ENCODE measurements at regions not wholly inside any gene's neighbourhood (a gene's known extent, or its start where the extent isn't known, plus 50 kb on each side); places are given as distances from the start of the nearest gene placed in this dataset.

DNA sequence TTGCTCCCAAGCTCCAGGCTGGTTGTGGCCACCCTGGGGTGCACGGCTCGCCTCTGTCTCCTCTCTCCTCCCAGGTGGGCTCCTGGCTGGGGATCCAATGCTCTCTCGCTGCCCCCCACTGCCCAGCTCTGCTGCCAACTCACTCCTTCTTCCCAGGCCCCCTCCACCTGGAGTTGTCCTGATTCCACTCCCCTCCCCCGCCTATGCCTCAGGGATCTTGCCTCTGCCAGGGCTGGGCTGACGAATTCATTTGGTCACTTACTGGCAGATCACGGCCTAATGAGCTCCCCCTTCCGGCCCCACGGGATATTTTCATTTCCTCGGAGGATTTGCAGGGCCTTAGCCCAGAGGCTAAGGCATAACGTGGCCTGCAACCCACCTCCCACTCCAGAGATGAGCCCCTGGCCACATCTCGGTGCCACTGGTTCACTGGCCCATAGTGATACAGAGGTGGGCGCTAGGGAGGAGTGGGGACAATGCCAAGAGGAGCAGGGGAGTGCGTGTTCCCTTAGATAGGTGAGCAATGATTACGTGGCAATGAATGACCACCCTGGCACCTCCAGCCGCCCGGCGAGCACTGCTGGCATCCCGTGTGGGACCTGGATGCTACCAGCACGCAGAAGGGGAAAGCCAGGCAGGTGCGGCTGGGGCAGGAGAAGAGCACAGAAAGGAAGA lies 344.6 kb upstream of the SHH start:
- DNase-seq (ENCODE audit: low spot score), result peak; percentile 7
- in situ Hi-C loops (cut with HindIII; ENCODE audit: low sequenced_read_pairs), result no loop called here

GRCh38 chr7:156155988-156156733 lies 343.9 kb upstream of the SHH start:
- in situ Hi-C loops (cut with HindIII; ENCODE audit: low sequenced_read_pairs), result no loop called here
- DNase-seq (ENCODE audit: low spot score), result no peak

GRCh38 chr7:156153590-156153989 lies 341.3 kb upstream of the SHH start:
- in situ Hi-C loops (cut with HindIII; ENCODE audit: low sequenced_read_pairs), result no loop called here

GRCh38 chr7:156152390-156152789 lies 340.1 kb upstream of the SHH start:
- in situ Hi-C loops (cut with HindIII; ENCODE audit: low sequenced_read_pairs), result no loop called here
- DNase-seq (ENCODE audit: low spot score), result no peak

More at GRCh38 chr7:156153590-156153989, 341.3 kb upstream of the SHH start:
- no peak for DNase-seq (ENCODE audit: low spot score)

DNA sequence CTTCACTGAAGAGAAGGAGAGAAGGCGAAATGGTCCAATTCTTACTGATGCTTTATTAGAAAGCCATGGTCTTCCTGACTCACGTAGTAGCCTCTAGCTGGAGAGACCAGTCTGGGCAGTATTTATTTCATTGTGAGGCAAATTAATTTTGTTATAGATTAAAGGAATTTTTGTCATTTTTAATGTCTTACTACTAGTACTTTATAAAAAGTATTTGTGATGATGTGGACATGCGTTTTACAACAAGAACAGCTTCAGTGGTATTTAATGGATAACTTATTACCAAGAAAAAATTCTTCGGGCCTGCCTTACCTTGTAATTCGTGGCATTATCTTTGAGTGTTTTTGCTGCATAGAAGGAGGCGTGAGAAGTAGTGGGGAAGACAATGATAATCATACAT lies 339.4 kb upstream of the SHH start:
- DNase-seq (ENCODE audit: low spot score), result no peak
- in situ Hi-C loops (cut with HindIII; ENCODE audit: low sequenced_read_pairs), result no loop called here

DNA sequence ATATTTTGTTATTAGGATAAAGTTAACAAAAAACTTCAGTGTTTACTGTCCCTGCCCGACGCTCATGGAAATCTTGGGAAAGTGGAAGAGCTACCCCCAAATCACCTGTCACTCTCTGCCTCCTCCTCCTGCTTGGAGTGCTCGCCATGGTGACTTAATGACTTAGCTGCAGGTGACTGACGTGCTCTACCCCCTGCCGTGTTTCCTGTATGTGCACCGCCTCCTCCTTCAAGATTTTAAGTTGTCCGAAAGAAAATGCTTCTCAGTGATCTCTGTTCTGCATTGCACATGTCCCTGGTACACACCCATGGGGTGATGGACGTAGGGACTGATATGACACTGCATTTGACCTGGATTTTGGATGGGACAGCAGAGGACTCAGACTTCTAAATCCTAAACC lies 338.8 kb upstream of the SHH start:
- in situ Hi-C loops (cut with HindIII; ENCODE audit: low sequenced_read_pairs), result no loop called here
- DNase-seq (ENCODE audit: low spot score), result no peak

DNA sequence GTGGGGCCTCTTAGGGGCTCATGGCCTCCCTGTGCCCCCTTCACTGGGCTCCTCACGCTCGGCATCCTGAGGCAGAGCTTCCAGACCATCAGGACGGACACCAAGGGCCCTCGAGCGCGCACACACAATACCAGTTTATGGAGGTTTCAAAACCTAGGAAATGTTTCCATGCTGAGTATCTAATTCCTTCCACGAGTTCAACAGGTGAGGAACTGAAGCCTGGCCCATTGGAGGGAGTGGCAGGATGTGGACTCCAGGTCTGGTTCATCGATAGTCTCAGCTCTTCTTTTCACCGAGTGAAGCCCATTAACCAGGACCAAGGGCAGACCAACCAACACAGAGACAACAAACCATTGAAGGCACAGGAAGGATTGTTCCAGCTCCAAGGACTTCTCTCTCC lies 336.7 kb upstream of the SHH start:
- in situ Hi-C loops (cut with HindIII; ENCODE audit: low sequenced_read_pairs), result no loop called here
- no peak for DNase-seq (ENCODE audit: low spot score)

- in situ Hi-C loops (cut with HindIII; ENCODE audit: low sequenced_read_pairs), result no loop called here
These were observed 336.3 kb upstream of the SHH start for GRCh38 chr7:156148547-156148946.

GRCh38 chr7:156147756-156148504 lies 335.7 kb upstream of the SHH start:
- in situ Hi-C loops (cut with HindIII; ENCODE audit: low sequenced_read_pairs), result no loop called here
- DNase-seq (ENCODE audit: low spot score), result no peak

More at GRCh38 chr7:156148547-156148946, 336.3 kb upstream of the SHH start:
- DNase-seq (ENCODE audit: low spot score), result no peak

- in situ Hi-C loops (cut with HindIII; ENCODE audit: low sequenced_read_pairs), result no loop called here
- no peak for DNase-seq (ENCODE audit: low spot score)
These were observed 334.8 kb upstream of the SHH start for GRCh38 chr7:156147104-156147503.

DNA sequence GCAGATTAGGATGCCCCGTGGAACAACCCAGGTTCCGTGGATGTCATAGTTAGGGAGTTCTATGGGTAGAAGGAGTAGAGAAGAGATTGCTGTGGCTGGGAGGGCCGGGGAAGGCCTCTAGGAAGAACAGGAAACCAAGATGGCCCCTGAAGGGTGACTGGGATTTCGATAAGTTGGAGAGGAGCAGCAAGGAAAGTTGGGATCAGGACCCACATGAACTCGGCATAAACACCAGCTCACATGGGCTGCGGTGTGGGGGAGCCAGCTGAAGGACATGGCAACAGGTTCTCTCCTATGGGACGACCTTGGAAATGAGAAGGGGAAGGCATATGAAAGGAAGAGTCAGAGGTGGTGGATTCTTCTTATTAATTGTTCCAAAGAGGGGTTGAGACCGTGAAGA lies 333.7 kb upstream of the SHH start:
- DNase-seq (ENCODE audit: low spot score), result no peak
- in situ Hi-C loops (cut with HindIII; ENCODE audit: low sequenced_read_pairs), result no loop called here

DNA sequence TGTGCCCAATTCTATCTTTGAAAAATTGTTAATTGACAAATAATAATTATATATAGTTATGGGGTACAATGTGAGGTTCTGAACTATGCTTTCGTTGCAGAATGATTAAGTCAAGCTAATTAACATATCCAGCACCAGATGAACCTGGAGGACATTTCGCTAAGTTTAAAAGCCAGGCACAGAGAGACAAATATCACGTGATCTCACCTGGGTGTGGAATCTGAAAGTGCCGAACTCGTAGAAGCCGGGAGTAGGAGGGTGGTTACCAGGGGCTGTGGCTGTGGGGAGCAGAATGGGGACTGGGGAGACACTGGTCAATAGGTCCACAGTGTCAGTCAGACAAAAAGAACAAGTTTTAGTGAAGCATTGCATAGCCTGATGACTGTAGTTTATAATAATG lies 332.9 kb upstream of the SHH start:
- DNase-seq (ENCODE audit: low spot score), result no peak
- in situ Hi-C loops (cut with HindIII; ENCODE audit: low sequenced_read_pairs), result no loop called here

DNA sequence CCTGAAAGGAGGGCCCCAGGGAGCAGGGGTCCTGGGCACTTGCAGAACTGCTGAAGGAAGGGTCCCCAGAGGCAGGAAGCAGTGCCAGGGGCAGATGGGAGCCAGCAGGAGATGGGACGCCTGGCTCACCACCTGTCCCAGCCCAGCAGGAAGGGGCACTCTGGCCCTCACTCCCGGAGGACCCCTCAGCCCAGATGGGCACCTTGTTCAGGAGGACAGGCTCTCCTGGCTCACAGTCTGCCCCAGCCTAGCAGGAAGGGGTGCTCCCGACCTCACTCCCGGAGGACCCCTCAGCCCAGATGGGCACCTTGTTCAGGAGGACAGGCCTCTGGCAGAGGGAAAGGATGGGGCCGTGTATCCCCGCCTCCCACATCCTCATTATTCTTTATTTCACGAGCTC lies 331.4 kb upstream of the SHH start:
- in situ Hi-C loops (cut with HindIII; ENCODE audit: low sequenced_read_pairs), result no loop called here

GRCh38 chr7:156143158-156143557 lies 330.9 kb upstream of the SHH start:
- DNase-seq (ENCODE audit: low spot score), result no peak
- in situ Hi-C loops (cut with HindIII; ENCODE audit: low sequenced_read_pairs), result no loop called here

More for the DNA sequence above, 331.4 kb upstream of the SHH start:
- DNase-seq (ENCODE audit: low spot score), result no peak

DNA sequence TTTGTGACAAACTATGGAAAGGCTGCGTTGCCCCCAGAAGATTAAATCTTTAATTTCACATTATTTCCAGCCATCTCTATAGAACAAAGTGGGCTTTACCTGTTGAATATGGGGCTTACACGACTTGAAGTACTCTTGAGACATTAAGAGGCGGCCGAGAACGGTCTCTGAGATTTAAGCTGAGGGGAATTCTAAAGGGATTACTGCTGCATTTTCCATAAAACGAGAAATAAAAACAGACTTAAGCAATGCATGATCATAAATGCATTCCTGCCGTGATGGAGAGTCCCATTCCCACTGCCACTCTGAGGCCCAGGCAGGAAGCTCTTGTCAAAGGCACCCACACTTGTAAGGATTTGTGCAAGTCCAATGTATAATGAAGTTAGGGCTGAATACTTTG lies 329.7 kb upstream of the SHH start:
- no peak for DNase-seq (ENCODE audit: low spot score)
- in situ Hi-C loops (cut with HindIII; ENCODE audit: low sequenced_read_pairs), result no loop called here

DNA sequence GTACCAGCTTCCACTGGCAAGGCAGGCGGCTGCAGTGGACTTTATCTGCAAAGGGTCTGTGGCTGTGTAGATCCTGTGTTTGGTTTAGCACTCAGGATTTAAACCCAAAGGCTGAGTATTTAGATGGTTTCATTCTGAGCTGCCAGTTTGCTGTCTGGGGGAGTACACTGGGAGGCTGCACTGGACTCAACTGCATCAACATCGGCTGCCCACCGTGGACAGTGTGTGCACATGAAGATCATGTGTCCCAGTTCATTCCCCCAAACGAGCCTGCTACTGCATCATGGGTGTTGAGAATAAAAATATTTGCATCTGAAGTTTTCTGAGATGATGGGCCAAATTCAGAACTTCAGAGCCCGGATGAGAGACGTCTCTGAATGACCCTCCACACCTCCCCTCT lies 328.6 kb upstream of the SHH start:
- in situ Hi-C loops (cut with HindIII; ENCODE audit: low sequenced_read_pairs), result no loop called here
- no peak for DNase-seq (ENCODE audit: low spot score)

GRCh38 chr7:156140447-156140846 lies 328.2 kb upstream of the SHH start:
- no peak for DNase-seq (ENCODE audit: low spot score)
- in situ Hi-C loops (cut with HindIII; ENCODE audit: low sequenced_read_pairs), result no loop called here

DNA sequence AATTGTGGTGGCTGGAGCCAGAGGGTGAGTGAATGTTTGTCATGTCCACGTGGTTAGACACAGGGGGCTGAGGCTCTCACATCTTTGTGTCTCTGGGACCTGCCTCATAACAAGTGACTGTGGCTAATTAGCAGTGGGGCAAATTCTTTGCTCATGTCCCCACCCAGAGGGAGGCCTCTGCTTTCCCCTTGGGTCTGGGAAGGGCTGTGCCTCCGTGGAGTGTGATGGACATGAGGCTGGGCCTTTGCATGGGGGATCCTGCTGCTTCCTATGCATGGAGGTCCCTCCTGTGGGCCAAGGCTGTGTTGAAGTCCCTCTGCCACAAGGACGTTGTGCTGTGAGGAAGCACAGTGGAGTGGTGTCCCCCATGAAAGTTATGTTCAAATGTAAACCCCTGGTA lies 327.4 kb upstream of the SHH start:
- in situ Hi-C loops (cut with HindIII; ENCODE audit: low sequenced_read_pairs), result no loop called here
- no peak for DNase-seq (ENCODE audit: low spot score)

DNA sequence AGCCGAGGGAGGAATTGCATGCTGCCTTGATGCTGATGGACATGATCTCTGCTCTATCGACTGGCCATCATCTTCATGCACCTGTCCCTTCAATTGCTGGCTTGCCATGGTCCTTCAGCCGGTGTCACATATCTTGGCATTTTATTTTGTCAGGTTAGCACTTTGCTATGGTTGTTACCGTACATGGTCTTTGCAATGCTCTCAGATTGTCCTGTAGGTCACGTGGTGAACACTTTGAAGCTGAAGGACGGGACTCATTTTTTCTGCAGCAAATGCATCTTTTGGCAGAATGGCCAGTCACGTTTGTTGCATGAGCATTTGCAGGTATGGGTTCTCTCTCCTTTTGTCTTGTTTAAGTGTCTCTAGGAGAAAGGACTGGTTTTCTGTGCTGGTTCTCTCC lies 326.8 kb upstream of the SHH start:
- in situ Hi-C loops (cut with HindIII; ENCODE audit: low sequenced_read_pairs), result no loop called here
- DNase-seq (ENCODE audit: low spot score), result no peak

GRCh38 chr7:156131881-156132280 lies 319.6 kb upstream of the SHH start:
- in situ Hi-C loops (cut with HindIII; ENCODE audit: low sequenced_read_pairs), result no loop called here

More at GRCh38 chr7:156131881-156132280, 319.6 kb upstream of the SHH start:
- DNase-seq (ENCODE audit: low spot score), result no peak
